ENCODE measurements at regions not wholly inside any gene's neighbourhood (a gene's known extent, or its start where the extent isn't known, plus 50 kb on each side); places are given as distances from the start of the nearest gene placed in this dataset.

DNA sequence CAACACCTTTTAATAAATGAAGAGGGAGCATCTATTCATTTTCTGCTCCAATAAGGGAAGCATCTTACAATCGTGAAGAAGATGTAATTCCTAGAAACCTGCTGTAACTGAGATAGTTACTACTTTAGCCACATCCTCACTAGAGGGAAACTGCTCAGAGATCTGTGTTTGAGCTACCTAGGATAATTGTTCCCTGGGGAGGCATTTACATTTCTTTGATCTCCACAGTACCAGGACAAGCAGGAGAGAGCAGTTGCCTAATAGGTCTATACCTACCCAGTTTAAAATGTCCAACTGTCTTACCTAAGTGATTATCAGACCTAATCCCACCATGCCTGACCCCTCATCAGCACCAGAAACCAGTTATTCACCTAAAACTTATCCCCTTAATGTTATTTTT, 196.9 kb downstream of the TUSC1 start:
- TF ChIP-seq, protein P1, sequence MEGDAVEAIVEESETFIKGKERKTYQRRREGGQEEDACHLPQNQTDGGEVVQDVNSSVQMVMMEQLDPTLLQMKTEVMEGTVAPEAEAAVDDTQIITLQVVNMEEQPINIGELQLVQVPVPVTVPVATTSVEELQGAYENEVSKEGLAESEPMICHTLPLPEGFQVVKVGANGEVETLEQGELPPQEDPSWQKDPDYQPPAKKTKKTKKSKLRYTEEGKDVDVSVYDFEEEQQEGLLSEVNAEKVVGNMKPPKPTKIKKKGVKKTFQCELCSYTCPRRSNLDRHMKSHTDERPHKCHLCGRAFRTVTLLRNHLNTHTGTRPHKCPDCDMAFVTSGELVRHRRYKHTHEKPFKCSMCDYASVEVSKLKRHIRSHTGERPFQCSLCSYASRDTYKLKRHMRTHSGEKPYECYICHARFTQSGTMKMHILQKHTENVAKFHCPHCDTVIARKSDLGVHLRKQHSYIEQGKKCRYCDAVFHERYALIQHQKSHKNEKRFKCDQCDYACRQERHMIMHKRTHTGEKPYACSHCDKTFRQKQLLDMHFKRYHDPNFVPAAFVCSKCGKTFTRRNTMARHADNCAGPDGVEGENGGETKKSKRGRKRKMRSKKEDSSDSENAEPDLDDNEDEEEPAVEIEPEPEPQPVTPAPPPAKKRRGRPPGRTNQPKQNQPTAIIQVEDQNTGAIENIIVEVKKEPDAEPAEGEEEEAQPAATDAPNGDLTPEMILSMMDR (IDR thresholded peaks at IDR 0.05) = no peak
- TF ChIP-seq POLR2AphosphoS5 (IDR thresholded peaks at IDR 0.05) = no peak

Measured in transverse colon (tissue), 4 donors.